ENCODE measurements at regions not wholly inside any gene's neighbourhood (a gene's known extent, or its start where the extent isn't known, plus 50 kb on each side); places are given as distances from the start of the nearest gene placed in this dataset.
"Not testable (repeated sequence)": the region's sequence is repeated elsewhere in the genome, so short reads cannot be mapped to it uniquely, and the experiment has no call there.

- DNase-seq; H3K4me1 ChIP-seq (ENCODE audit: control extremely low read depth in 1 of 4, control insufficient read depth in 4 of 4, insufficient read depth in 4 of 4, low read length in 3 of 4); H3K27me3 ChIP-seq (replicated peaks in 2 of 5; ENCODE audit: control insufficient read depth in 4 of 5, insufficient read depth in 5 of 5, low read length in 4 of 5); H3K27ac ChIP-seq (ENCODE audit: insufficient read depth in 1 of 2, low read depth in 1 of 2, low read length in 2 of 2, poor library complexity in 1 of 2, severe bottlenecking in 2 of 2); H3K36me3 ChIP-seq (ENCODE audit: control insufficient read depth in 4 of 4, insufficient read depth in 4 of 4, low read length in 3 of 4); POLR2A ChIA-PET; H3K4me3 ChIP-seq (ENCODE audit: control insufficient read depth in 1 of 7, extremely low read depth in 1 of 7, insufficient read depth in 4 of 7, low read depth in 2 of 7, low read length in 6 of 7); CTCF ChIA-PET; H3K9me3 ChIP-seq (ENCODE audit: control extremely low read depth in 1 of 5, control insufficient read depth in 4 of 5, insufficient read depth in 2 of 5, low read depth in 1 of 5, low read length in 4 of 5): not testable (repeated sequence)
- WGBS (ENCODE audit: insufficient coverage), result 98% methylated on average over 18 of the region's 18 CpGs
Observed at GRCh38 chr1:60873396-60873795, 209.0 kb upstream of the NFIA start.

DNA sequence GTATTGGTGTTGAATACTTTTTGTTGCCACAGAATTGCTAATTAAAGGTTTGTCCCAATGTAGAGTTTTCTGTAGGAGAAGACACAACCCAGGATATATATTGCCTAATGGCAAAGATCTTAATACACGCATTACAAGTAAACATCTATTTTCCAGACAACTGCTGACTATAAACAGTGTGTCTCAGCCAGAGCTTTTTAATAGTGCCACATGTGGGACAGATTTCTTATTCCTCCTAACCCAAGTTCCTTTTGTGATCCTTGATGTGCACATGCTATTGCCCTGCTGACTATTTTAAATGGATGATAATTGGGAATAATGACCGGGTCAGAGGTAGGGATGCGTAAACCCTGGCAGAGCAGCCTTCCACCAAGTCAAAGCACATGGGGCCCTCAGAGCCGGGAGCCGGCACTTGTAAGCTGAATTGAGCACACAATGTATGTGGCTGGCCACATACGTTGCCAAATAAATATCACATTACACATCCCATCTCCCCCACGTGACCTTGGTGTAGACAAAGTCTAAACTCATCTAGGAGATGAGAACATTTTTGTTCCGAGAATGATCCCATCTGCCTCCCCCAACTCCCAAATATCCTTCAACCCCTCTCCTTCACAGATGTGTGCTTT lies 209.8 kb upstream of the NFIA start:
- Histone ChIP-seq H3K27me3 (replicated peaks in 2 of 5; ENCODE audit: control insufficient read depth in 4 of 5, insufficient read depth in 5 of 5, low read length in 4 of 5) (no peaks in the 10 kb centered on the region), H3K9me3 (ENCODE audit: control extremely low read depth in 1 of 5, control insufficient read depth in 4 of 5, insufficient read depth in 2 of 5, low read depth in 1 of 5, low read length in 4 of 5) (no peaks in the 10 kb centered on the region), H3K27ac (ENCODE audit: insufficient read depth in 1 of 2, low read depth in 1 of 2, low read length in 2 of 2, poor library complexity in 1 of 2, severe bottlenecking in 2 of 2) (no peak overlapping the region), H3K4me1 (ENCODE audit: control extremely low read depth in 1 of 4, control insufficient read depth in 4 of 4, insufficient read depth in 4 of 4, low read length in 3 of 4) (peaks cover 0 to 3% (median 0%) of the 10 kb centered on the region in 4 experiments), H3K4me3 (ENCODE audit: control insufficient read depth in 1 of 7, extremely low read depth in 1 of 7, insufficient read depth in 4 of 7, low read depth in 2 of 7, low read length in 6 of 7) (no peak overlapping the region), H3K36me3 (ENCODE audit: control insufficient read depth in 4 of 4, insufficient read depth in 4 of 4, low read length in 3 of 4) (no peaks in the 10 kb centered on the region)
- CTCF ChIA-PET, result no interaction called here
- no peak for DNase-seq
- 99% methylated on average over 7 of the region's 8 CpGs for WGBS (ENCODE audit: insufficient coverage)
- POLR2A ChIA-PET, result no interaction called here

DNA sequence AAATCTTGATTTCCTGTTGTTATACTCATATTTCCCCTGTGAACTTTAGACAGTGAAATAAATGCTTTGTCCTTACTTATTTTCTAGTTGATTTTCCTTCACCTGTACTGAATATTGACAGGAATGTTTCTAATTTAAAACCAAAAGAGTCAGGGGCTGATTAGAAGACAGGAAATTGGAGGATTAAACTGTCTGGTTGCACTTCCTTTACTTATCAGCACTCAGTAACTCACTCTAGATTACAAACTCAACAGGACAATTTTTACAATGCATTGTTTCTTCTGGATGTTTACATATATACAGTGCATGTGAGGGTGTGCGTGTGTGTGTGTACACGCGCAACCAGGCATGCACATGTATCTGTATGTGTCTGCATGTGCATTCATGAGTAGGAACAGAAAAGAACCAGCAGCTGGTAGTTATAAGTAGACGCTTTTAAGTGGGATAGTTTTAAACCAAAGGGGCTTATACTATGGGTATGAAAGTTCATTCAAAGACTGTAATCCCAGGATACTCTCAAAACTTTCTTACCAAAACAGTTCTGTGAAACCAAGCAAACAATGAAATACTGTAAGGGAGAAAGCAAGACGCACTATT lies 212.0 kb upstream of the NFIA start:
- Histone ChIP-seq H3K36me3 (ENCODE audit: control insufficient read depth in 4 of 4, insufficient read depth in 4 of 4, low read length in 3 of 4) (no peaks in the 10 kb centered on the region), H3K9me3 (ENCODE audit: control extremely low read depth in 1 of 5, control insufficient read depth in 4 of 5, insufficient read depth in 2 of 5, low read depth in 1 of 5, low read length in 4 of 5) (no peaks in the 10 kb centered on the region), H3K27me3 (replicated peaks in 2 of 5; ENCODE audit: control insufficient read depth in 4 of 5, insufficient read depth in 5 of 5, low read length in 4 of 5) (no peaks in the 10 kb centered on the region), H3K27ac (ENCODE audit: insufficient read depth in 1 of 2, low read depth in 1 of 2, low read length in 2 of 2, poor library complexity in 1 of 2, severe bottlenecking in 2 of 2) (no peak overlapping the region), H3K4me1 (ENCODE audit: control extremely low read depth in 1 of 4, control insufficient read depth in 4 of 4, insufficient read depth in 4 of 4, low read length in 3 of 4) (peaks cover 0 to 3% (median 0%) of the 10 kb centered on the region in 4 experiments), H3K4me3 (ENCODE audit: control insufficient read depth in 1 of 7, extremely low read depth in 1 of 7, insufficient read depth in 4 of 7, low read depth in 2 of 7, low read length in 6 of 7) (no peak overlapping the region)
- ChIA-PET POLR2A (no interaction called here), CTCF (interaction anchor here (1.0 kb wide), 1 partner anchor 79 kb away, joined by 3 read pairs; no protein-coding TSS in a partner anchor)
- WGBS (ENCODE audit: insufficient coverage), result 100% methylated on average over 1 of the region's 5 CpGs
- no peak for DNase-seq

DNA sequence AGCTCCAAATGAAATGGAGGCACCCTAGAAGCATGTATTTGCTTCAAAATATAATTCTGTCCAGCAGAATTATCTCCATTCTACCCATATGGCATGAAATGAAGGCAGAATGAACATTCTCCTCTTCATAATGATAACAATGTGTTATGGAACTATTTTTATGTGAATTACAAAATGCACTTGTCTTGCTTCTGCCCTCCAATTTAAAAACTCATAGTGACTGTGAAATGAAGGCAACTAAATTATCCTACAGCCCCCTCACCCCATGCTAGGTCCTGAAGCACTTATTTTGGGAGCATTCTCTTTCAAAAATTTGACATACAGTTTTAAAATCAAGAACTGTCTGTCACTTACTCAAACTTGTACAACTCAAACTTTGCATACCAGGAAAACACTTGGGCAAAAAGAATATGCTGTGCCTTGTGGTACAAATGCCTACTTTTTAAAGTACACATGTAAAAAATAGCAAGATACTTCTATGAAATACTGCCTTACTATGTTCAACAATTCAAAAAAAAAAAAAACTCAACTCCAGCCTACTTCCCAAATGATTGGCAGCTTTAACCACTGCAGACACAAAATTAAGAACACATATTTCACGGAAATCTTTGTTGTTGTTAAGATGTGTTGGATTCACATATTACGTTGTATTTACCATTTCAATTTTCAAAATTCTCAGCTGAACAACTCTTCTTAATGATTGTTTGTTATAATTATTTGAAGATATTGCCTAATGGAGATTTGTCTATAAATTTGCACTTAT lies 213.3 kb upstream of the NFIA start:
- Histone ChIP-seq H3K4me3 (ENCODE audit: control insufficient read depth in 1 of 7, extremely low read depth in 1 of 7, insufficient read depth in 4 of 7, low read depth in 2 of 7, low read length in 6 of 7) (no peak overlapping the region), H3K27me3 (replicated peaks in 2 of 5; ENCODE audit: control insufficient read depth in 4 of 5, insufficient read depth in 5 of 5, low read length in 4 of 5) (no peaks in the 10 kb centered on the region), H3K27ac (ENCODE audit: insufficient read depth in 1 of 2, low read depth in 1 of 2, low read length in 2 of 2, poor library complexity in 1 of 2, severe bottlenecking in 2 of 2) (no peak overlapping the region), H3K36me3 (ENCODE audit: control insufficient read depth in 4 of 4, insufficient read depth in 4 of 4, low read length in 3 of 4) (no peaks in the 10 kb centered on the region), H3K4me1 (ENCODE audit: control extremely low read depth in 1 of 4, control insufficient read depth in 4 of 4, insufficient read depth in 4 of 4, low read length in 3 of 4) (peaks cover 0 to 3% (median 0%) of the 10 kb centered on the region in 4 experiments), H3K9me3 (ENCODE audit: control extremely low read depth in 1 of 5, control insufficient read depth in 4 of 5, insufficient read depth in 2 of 5, low read depth in 1 of 5, low read length in 4 of 5) (no peaks in the 10 kb centered on the region)
- ChIA-PET POLR2A (no interaction called here), CTCF (interaction anchor here (1.0 kb wide), 1 partner anchor 80 kb away, joined by 3 read pairs; no protein-coding TSS in a partner anchor)
- no CpG with 5 or more reads among the region's 2 CpGs for whole genome bisulfite sequencing (ENCODE audit: insufficient coverage)
- DNase-seq, result no peak

DNA sequence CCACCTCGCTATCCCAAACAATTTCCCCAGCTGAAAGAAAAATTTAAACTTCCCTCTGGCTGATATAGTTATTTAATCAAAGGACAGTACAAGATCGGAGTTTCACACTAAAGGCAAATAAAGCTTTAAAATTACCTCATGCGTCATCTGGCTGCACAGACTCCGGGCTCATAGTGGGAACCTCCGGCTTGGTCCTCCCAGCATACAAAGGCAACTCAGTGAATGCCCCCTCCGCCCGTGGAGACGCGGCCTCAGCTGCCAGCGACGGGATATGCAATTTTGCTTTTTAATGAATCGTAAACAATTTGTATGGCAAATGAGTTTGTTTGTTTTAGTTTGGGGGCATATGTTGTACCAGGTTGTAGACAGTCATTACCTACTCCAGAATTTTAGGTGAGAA lies 214.6 kb upstream of the NFIA start:
- Histone ChIP-seq H3K4me1 (ENCODE audit: control extremely low read depth in 1 of 4, control insufficient read depth in 4 of 4, insufficient read depth in 4 of 4, low read length in 3 of 4) (peaks cover 0 to 3% (median 0%) of the 10 kb centered on the region in 4 experiments), H3K36me3 (ENCODE audit: control insufficient read depth in 4 of 4, insufficient read depth in 4 of 4, low read length in 3 of 4) (no peaks in the 10 kb centered on the region), H3K27me3 (replicated peaks in 2 of 5; ENCODE audit: control insufficient read depth in 4 of 5, insufficient read depth in 5 of 5, low read length in 4 of 5) (no peaks in the 10 kb centered on the region), H3K27ac (ENCODE audit: insufficient read depth in 1 of 2, low read depth in 1 of 2, low read length in 2 of 2, poor library complexity in 1 of 2, severe bottlenecking in 2 of 2) (no peak overlapping the region), H3K9me3 (ENCODE audit: control extremely low read depth in 1 of 5, control insufficient read depth in 4 of 5, insufficient read depth in 2 of 5, low read depth in 1 of 5, low read length in 4 of 5) (no peaks in the 10 kb centered on the region), H3K4me3 (ENCODE audit: control insufficient read depth in 1 of 7, extremely low read depth in 1 of 7, insufficient read depth in 4 of 7, low read depth in 2 of 7, low read length in 6 of 7) (no peak overlapping the region)
- DNase-seq, result no peak
- 98% methylated on average over 10 of the region's 12 CpGs for WGBS (ENCODE audit: insufficient coverage)
- POLR2A ChIA-PET, result no interaction called here
- CTCF ChIA-PET, result interaction anchor here (0.9 to 1.3 kb wide), 3 partner anchors 42 to 984 kb away, joined by 3 read pairs; no protein-coding TSS in a partner anchor

- 94% methylated on average over 2 of the region's 3 CpGs for WGBS (ENCODE audit: insufficient coverage)
- no peak overlapping the region for H3K4me3 ChIP-seq (ENCODE audit: control insufficient read depth in 1 of 7, extremely low read depth in 1 of 7, insufficient read depth in 4 of 7, low read depth in 2 of 7, low read length in 6 of 7)
Observed at GRCh38 chr1:60866917-60867531, 215.3 kb upstream of the NFIA start.

More at GRCh38 chr1:60866917-60867531, 215.3 kb upstream of the NFIA start:
- H3K36me3 ChIP-seq (ENCODE audit: control insufficient read depth in 4 of 4, insufficient read depth in 4 of 4, low read length in 3 of 4), result no peaks in the 10 kb centered on the region
- H3K4me1 ChIP-seq (ENCODE audit: control extremely low read depth in 1 of 4, control insufficient read depth in 4 of 4, insufficient read depth in 4 of 4, low read length in 3 of 4), result peaks cover 0 to 3% (median 0%) of the 10 kb centered on the region in 4 experiments
- CTCF ChIA-PET, result interaction anchor here (0.6 to 2.0 kb wide), 5 partner anchors 12 to 1341 kb away, joined by 3 to 4 read pairs (median 3); no protein-coding TSS in a partner anchor
- POLR2A ChIA-PET, result no interaction called here
- no peaks in the 10 kb centered on the region for H3K27me3 ChIP-seq (replicated peaks in 2 of 5; ENCODE audit: control insufficient read depth in 4 of 5, insufficient read depth in 5 of 5, low read length in 4 of 5)
- H3K9me3 ChIP-seq (ENCODE audit: control extremely low read depth in 1 of 5, control insufficient read depth in 4 of 5, insufficient read depth in 2 of 5, low read depth in 1 of 5, low read length in 4 of 5), result no peaks in the 10 kb centered on the region
- DNase-seq, result peak in 1 of 3 donors; percentile 27
- H3K27ac ChIP-seq (ENCODE audit: insufficient read depth in 1 of 2, low read depth in 1 of 2, low read length in 2 of 2, poor library complexity in 1 of 2, severe bottlenecking in 2 of 2), result no peak overlapping the region
